ENCODE measurements at regions not wholly inside any gene's neighbourhood (a gene's known extent, or its start where the extent isn't known, plus 50 kb on each side); places are given as distances from the start of the nearest gene placed in this dataset.

DNA sequence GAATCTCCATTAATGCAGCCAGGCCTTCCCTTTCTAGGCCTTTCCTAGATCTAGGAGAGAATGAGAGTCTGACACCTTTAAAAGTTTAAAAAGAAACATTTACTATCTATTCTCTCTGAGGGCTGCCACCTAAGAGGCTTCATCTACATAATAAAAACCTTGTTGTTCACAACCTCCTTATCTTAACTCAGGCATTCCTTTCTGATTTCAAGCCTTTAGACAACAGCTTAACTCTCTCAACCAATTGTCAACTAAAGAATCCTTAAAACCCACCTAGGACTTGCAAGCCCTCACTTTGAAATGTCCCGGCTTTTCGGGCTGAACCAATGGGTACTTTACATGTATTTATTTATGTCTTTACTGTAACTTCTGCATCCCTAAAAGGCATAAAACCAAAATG, 64.3 kb upstream of the RET start:
- DNase-seq (ENCODE audit: low read depth), result no peak
- TF ChIP-seq, protein P1, sequence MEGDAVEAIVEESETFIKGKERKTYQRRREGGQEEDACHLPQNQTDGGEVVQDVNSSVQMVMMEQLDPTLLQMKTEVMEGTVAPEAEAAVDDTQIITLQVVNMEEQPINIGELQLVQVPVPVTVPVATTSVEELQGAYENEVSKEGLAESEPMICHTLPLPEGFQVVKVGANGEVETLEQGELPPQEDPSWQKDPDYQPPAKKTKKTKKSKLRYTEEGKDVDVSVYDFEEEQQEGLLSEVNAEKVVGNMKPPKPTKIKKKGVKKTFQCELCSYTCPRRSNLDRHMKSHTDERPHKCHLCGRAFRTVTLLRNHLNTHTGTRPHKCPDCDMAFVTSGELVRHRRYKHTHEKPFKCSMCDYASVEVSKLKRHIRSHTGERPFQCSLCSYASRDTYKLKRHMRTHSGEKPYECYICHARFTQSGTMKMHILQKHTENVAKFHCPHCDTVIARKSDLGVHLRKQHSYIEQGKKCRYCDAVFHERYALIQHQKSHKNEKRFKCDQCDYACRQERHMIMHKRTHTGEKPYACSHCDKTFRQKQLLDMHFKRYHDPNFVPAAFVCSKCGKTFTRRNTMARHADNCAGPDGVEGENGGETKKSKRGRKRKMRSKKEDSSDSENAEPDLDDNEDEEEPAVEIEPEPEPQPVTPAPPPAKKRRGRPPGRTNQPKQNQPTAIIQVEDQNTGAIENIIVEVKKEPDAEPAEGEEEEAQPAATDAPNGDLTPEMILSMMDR (IDR thresholded peaks at IDR 0.05; ENCODE audit: insufficient read depth, low read depth, low read length), result no peak
- Histone ChIP-seq H3K4me3 (ENCODE audit: low read depth, low read length) (no peak overlapping the region), H3K27me3 (ENCODE audit: control insufficient read depth, insufficient read depth, low read length) (peaks cover 2% of the 10 kb centered on the region; the same call in 1 of the 2 replicates), H3K36me3 (ENCODE audit: control insufficient read depth, insufficient read depth, low read length) (no peaks in the 10 kb centered on the region)
- CTCF ChIA-PET, result no interaction called here
- POLR2A ChIA-PET, result no interaction called here

DNA sequence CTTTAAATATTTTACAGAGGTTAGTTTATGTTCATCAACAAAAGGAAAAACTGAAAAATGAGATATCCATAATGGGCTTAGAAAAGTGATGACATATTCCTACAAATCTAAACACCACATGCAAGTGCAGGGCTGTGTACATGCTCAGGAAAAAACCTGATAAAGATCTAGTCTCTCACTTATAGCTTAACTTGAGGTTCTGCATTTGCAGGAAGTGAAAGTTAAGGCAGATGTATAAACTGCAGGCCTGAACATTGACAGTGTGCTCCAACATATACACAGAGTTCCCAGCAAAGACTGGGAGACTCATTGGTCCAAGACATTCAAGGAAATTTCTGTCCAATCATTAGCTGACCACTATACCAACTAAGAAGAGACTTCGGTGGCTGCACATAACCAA, 63.8 kb upstream of the RET start:
- H3K36me3 ChIP-seq (ENCODE audit: control insufficient read depth, insufficient read depth, low read length), result no peaks in the 10 kb centered on the region
- POLR2A ChIA-PET, result no interaction called here
- TF ChIP-seq, protein P1 (IDR thresholded peaks at IDR 0.05; ENCODE audit: insufficient read depth, low read depth, low read length), result no peak
- no peak for DNase-seq (ENCODE audit: low read depth)
- no peak overlapping the region for H3K4me3 ChIP-seq (ENCODE audit: low read depth, low read length)
- H3K27me3 ChIP-seq (ENCODE audit: control insufficient read depth, insufficient read depth, low read length), result peaks cover 2% of the 10 kb centered on the region; the same call in 1 of the 2 replicates
- CTCF ChIA-PET, result no interaction called here

DNA sequence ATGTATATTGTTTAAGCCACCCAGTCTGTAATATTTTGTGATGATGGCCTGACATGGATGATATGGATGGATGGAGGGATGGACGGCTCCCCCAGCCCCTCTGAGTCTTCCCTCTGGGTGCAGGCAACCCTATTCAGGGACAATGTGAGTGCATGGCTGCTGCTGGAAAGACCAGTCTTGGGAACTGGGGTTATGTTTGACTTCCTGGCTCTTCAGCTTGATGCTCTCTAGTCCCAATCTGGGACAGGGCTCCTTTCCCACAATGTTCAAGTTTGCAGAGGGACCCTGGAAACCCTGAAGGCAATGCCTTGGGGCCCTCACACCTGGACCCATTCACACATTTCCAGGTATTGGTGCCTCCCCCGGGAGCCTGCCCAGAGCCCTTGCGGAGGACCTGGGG, 52.3 kb upstream of the RET start:
- TF ChIP-seq, protein P1 (IDR thresholded peaks at IDR 0.05; ENCODE audit: insufficient read depth, low read depth, low read length), result no peak
- DNase-seq (ENCODE audit: low read depth), result no peak
- Histone ChIP-seq H3K4me3 (ENCODE audit: low read depth, low read length) (no peak overlapping the region), H3K27me3 (ENCODE audit: control insufficient read depth, insufficient read depth, low read length) (peaks cover 3% of the 10 kb centered on the region; the same call in 1 of the 2 replicates), H3K36me3 (ENCODE audit: control insufficient read depth, insufficient read depth, low read length) (no peaks in the 10 kb centered on the region)
- CTCF ChIA-PET, result no interaction called here
- POLR2A ChIA-PET, result no interaction called here

DNA sequence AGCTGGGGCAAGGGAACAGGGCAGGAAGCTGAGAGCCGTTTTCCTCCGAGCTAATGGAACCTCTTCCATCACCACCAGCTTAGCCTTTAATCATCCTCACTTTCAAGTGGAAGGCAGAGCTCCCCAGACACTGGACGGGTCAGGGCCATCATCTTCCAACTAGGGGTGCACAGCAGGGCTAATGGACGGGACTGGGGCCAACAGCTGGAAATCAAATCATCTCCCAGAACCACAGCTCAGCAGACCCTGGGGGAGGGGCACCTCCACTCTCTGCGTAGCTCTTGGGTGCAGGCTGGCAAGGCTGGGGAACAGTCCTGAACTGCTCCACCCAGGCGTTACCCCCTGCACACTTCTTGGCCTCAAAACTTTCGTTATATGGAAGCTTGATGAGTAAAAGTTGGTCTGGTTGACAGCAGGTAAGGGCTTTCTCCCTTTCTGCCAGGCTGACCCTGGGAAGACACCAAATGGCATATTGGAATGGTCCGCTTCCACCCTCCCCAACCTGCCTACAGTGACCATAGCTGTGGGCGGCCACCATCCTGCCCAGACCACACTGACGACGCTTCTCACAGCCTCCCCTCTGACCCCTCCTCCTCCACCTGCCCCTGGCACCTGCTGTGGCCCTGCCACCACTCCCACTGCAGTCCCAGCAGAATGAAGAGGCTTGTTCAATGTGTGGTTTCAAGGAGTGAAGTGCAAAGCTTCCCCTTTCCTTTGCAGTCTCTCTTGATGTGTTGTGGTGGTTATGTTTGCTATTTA, 51.7 kb upstream of the RET start:
- no peak for DNase-seq (ENCODE audit: low read depth)
- Histone ChIP-seq H3K27me3 (ENCODE audit: control insufficient read depth, insufficient read depth, low read length) (peaks cover 3% of the 10 kb centered on the region; the same call in 1 of the 2 replicates), H3K36me3 (ENCODE audit: control insufficient read depth, insufficient read depth, low read length) (no peaks in the 10 kb centered on the region), H3K4me3 (ENCODE audit: low read depth, low read length) (no peak overlapping the region)
- CTCF ChIA-PET, result no interaction called here
- POLR2A ChIA-PET, result no interaction called here
- TF ChIP-seq, protein P1 (IDR thresholded peaks at IDR 0.05; ENCODE audit: insufficient read depth, low read depth, low read length), result no peak

DNA sequence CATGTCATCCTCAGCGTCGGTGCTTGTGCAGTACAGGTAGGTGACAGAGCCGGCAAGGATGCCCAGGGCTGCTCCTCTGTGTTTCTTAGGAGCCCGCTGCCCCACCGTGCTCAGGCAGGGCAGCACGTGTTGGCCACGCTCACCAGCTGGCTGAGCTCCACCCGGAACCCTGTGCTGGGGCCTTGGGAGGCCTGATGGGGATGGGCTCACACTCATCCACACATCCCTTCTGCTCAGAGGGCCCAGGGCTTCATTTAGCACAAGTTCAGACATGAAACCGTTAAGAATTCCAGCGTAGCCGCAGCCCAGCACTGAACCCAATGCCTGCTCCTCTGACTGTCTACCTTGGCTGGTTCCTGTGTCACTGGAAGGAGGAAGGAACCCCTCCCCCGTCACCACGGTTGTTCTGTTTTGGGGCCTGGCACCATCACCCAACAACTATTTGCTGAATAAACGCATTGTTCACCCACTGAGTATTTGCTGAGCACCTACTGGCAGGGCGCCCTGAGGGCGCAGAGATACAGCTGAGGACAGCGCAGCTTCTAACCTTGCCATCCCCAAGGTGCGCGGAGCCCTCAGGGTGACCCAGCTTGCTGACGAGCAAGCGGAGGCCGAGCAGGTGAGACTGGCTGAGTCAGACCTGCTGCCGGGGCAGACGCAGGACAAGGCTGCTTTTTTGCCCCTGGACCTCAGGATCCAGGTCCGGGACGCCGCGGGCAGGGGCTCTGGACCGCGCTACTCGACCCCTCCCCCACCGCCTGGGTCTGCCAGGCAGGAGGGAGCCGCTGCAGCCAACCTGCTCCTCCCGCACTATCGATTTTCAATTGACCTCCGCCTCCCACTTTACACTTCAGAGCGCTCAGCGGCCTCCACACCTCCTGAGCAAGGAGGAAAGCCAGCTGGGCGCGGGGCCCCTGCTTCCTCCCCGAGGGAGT, 50.6 kb upstream of the RET start:
- ChIA-PET CTCF (no interaction called here), POLR2A (no interaction called here)
- DNase-seq (ENCODE audit: low read depth), result no peak

More for the DNA sequence above, 50.6 kb upstream of the RET start:
- TF ChIP-seq, protein P1 (IDR thresholded peaks at IDR 0.05; ENCODE audit: insufficient read depth, low read depth, low read length), result no peak
- H3K36me3 ChIP-seq (ENCODE audit: control insufficient read depth, insufficient read depth, low read length), result no peaks in the 10 kb centered on the region
- H3K27me3 ChIP-seq (ENCODE audit: control insufficient read depth, insufficient read depth, low read length), result peaks cover 3% of the 10 kb centered on the region; the same call in 1 of the 2 replicates
- no peak overlapping the region for H3K4me3 ChIP-seq (ENCODE audit: low read depth, low read length)

All from BJ (cell line).